NCI-H2196 (cell line): ENCODE measurements at regions not wholly inside any gene's neighbourhood (a gene's known extent, or its start where the extent isn't known, plus 50 kb on each side); places are given as distances from the start of the nearest gene placed in this dataset.

Experiments
- DNase-seq: peaks from one replicate; lab custom pipeline; 2025; ENCODE audit not compliant: unreplicated experiment; lab: John Stamatoyannopoulos, UW

- no peak for DNase-seq
These were observed 291.1 kb upstream of the ADAMTS5 start for GRCh38 chr21:27257908-27258556.

GRCh38 chr21:27257226-27257625 lies 290.3 kb upstream of the ADAMTS5 start:
- DNase-seq = no peak

GRCh38 chr21:27251752-27252151 lies 284.9 kb upstream of the ADAMTS5 start:
- no peak for DNase-seq

- no peak for DNase-seq
These were observed 283.5 kb upstream of the ADAMTS5 start for GRCh38 chr21:27250366-27250765.

DNA sequence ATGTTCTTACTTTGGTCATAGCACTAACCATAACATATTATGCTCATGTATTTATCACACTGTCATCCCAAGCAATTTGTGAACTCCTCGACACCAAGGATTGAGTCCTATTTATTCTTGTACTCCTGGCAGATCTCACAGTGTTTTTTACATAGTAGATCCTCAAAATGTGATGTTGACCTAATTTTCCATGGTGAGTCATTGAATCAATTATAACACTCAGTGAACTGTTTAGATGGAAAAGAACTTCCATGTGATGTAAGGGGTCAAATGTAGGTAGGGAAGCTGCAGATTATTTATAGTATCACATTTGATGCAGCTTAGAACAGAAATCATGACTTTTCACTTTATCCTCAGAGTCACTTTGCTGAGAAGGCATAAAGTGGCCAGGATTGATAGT lies 281.9 kb upstream of the ADAMTS5 start:
- DNase-seq = no peak

- no peak for DNase-seq
These were observed 279.9 kb upstream of the ADAMTS5 start for GRCh38 chr21:27246741-27247140.

- no peak for DNase-seq
These were observed 277.9 kb upstream of the ADAMTS5 start for GRCh38 chr21:27244776-27245175.

GRCh38 chr21:27244352-27244751 lies 277.5 kb upstream of the ADAMTS5 start:
- no peak for DNase-seq

GRCh38 chr21:27240839-27241238 lies 274.0 kb upstream of the ADAMTS5 start:
- no peak for DNase-seq

DNA sequence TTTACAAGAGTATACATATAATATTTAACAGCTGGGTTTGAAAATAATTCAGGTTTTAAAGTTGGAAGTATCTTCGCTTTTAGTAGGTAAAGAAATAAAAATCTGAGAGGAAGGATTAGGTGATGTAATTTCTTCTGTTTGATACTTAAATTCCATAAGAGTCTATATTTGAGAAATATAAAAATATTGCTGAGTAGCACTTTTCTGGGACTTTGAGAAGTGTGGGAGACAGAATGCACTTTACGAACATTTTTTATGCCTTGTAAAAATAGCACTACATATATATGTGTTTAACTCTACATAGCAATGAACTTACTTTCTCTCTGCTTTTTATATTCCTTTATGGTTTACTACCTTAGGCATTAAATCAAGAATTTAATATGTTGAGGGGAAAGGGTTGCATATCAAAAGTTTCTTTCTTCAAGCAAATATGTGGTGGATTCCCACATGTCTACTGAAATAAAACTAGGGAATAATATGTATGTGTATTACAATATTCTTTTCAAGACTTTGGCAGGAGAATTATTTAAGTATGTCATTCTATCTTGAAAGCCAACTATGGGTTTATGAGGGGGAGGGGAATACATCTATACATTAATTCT lies 266.7 kb upstream of the ADAMTS5 start:
- DNase-seq = no peak

DNA sequence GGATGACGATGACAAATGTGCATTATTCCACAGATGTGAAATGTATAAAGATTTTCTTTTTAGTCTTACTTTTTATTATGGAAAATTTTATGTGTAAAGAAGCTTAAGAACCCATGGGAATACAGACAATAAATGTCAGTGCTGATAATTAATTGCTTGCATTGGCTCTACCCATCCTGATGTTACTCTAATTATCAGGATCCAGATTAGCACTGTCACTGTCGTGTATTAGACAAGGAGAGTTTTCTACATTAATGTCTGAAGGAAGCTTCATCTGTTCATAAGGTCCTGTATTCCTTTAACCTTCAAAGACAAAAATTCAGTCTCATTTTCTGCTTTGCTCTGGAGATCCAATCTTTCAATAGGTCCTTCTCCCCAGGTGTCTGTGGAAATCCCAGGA lies 259.1 kb upstream of the ADAMTS5 start:
- no peak for DNase-seq

DNA sequence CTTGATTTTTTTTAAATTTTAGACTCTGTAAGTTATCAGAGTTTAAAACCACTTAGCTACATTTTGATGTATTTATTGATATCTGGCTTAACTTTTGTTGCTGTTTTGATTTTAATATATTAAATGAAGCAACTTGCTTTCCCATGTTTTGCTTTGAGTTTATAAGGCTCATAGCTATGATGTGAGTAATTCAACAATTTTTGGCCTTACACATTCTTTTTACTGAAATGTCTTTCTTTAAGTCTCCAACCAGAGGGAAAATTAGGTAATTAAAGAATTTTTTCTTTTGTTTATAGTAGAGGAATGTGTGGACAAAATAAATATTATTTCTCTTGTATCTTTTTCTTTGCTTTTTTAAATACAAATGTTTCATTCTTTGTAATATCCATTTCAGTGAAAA lies 258.3 kb upstream of the ADAMTS5 start:
- DNase-seq = no peak

GRCh38 chr21:27224169-27224568 lies 257.3 kb upstream of the ADAMTS5 start:
- DNase-seq = no peak

DNA sequence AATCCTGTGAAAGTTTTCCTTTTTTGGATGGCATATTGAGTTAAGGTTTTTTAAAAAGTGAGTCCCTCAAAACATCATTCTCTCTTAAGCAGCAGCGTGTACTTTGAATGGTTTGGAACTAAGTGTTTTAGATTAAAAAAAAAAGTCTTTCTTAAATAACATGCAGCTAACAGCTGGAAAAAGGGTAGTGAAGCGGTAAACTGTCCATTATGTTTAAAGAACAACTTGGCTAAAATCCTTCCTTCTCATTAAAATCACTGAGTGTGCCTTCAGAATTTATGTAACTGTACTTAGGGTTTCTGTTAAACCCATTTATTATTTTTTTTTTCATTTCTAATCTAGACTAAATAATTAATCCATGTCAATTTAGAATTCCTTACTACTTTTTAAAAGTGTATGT lies 254.2 kb upstream of the ADAMTS5 start:
- DNase-seq = no peak

GRCh38 chr21:27220416-27220815 lies 253.5 kb upstream of the ADAMTS5 start:
- DNase-seq = no peak

- no peak for DNase-seq
These were observed 252.2 kb upstream of the ADAMTS5 start for GRCh38 chr21:27219068-27219467.

- DNase-seq = no peak
These were observed 246.4 kb upstream of the ADAMTS5 start for GRCh38 chr21:27213303-27213702.

- DNase-seq = no peak
These were observed 245.6 kb upstream of the ADAMTS5 start for GRCh38 chr21:27212441-27212840.

DNA sequence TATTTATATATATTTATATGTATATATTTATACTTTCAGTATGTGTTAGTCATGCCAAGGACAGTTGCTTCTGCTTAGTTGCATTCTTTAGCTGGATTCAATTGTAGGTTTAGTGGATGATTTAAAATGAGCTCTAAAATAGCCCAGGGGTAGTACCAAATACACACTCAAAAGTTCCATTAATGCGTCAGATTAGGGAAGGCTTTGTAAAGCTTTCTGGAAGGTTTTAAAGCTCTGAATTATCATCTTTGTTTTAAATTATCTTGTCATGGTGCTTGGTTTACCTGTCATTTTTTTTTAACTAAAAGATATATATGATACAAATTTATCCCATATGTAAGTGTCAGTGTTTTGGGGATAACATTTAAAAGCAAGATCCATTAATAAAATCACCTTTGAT lies 242.7 kb upstream of the ADAMTS5 start:
- DNase-seq = no peak

- no peak for DNase-seq
These were observed 239.6 kb upstream of the ADAMTS5 start for GRCh38 chr21:27206368-27206982.

GRCh38 chr21:27202301-27202700 lies 235.4 kb upstream of the ADAMTS5 start:
- no peak for DNase-seq

- no peak for DNase-seq
These were observed 234.3 kb upstream of the ADAMTS5 start for GRCh38 chr21:27201197-27201596.

DNA sequence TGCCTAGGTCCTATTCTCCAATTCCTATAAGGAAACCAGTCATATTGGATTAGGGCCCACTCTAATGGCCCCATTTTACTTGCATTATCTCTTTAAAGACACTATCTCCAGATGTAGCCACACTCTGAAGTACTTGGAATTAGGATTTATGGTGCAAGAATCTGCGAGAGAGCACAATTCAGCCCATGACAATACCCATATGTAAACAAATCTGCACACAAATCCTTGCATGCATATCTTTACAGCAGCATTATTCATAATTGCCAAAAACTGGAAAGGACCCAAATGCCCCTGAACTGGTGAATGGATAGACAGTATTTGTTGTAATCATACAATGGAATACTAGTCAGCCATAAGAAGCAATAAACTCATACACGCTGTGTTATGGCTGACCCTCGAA lies 229.8 kb upstream of the ADAMTS5 start:
- DNase-seq = no peak
